Chondrocyte (in vitro differentiated cells): ENCODE measurements at regions not wholly inside any gene's neighbourhood (a gene's known extent, or its start where the extent isn't known, plus 50 kb on each side); places are given as distances from the start of the nearest gene placed in this dataset.
"Not testable (repeated sequence)": the region's sequence is repeated elsewhere in the genome, so short reads cannot be mapped to it uniquely, and the experiment has no call there.

Experiments
- DNase-seq: peaks from one replicate; pipeline ENCODE4 v3.0.0; 2021; ENCODE audit warnings: mixed read lengths, low spot score
- H3K27ac Mint-ChIP-seq: one replicate; pipeline ENCODE4 v1.8.0; 2021; ENCODE audit warnings: mild to moderate bottlenecking, moderate library complexity, mixed read lengths; ENCODE audit not compliant: unreplicated experiment
- H3K27me3 Mint-ChIP-seq: 2 replicates; pipeline ENCODE4 v1.8.0; 2021; ENCODE audit warnings: low read depth, mixed read lengths
- H3K36me3 Mint-ChIP-seq: 2 replicates; pipeline ENCODE4 v1.8.0; 2021; ENCODE audit warnings: low read depth, mixed read lengths
- H3K4me1 Mint-ChIP-seq: 2 replicates; pipeline ENCODE4 v1.8.0; 2021; ENCODE audit warnings: low read depth, mild to moderate bottlenecking, mixed read lengths
- H3K4me3 Mint-ChIP-seq: one replicate; pipeline ENCODE4 v1.8.0; 2021; ENCODE audit warnings: mild to moderate bottlenecking, moderate library complexity, mixed read lengths; ENCODE audit not compliant: unreplicated experiment
- H3K9me3 Mint-ChIP-seq: 2 replicates; pipeline ENCODE4 v1.8.0; 2021; ENCODE audit warnings: low read depth, mixed read lengths
- CTCF ChIP-seq: fragments of 200-600 bp; sonication (generic); IDR thresholded peaks from 2 replicates; pipeline ENCODE4 v1.5.0; 2021; ENCODE audit warnings: antibody characterized with exemption, mild to moderate bottlenecking, moderate library complexity

- not testable (repeated sequence) for DNase-seq, H3K27ac Mint-ChIP-seq, H3K9me3 Mint-ChIP-seq
Observed at GRCh38 chr2:187610450-187610849, 56.2 kb upstream of the TFPI start.

GRCh38 chr2:187612857-187613256 lies 58.6 kb upstream of the TFPI start:
- Mint-ChIP-seq H3K27me3 (no peaks in the 10 kb centered on the region), H3K36me3 (no peaks in the 10 kb centered on the region)

More at GRCh38 chr2:187610450-187610849, 56.2 kb upstream of the TFPI start:
- not testable (repeated sequence) for H3K4me1 Mint-ChIP-seq, H3K36me3 Mint-ChIP-seq, H3K4me3 Mint-ChIP-seq, H3K27me3 Mint-ChIP-seq

GRCh38 chr2:187614756-187615155 lies 60.5 kb upstream of the TFPI start:
- no peak for TF ChIP-seq CTCF
- Mint-ChIP-seq H3K27ac (no peak overlapping the region), H3K36me3 (no peaks in the 10 kb centered on the region), H3K4me1 (peaks cover 12% of the 10 kb centered on the region), H3K9me3 (no peaks in the 10 kb centered on the region), H3K27me3 (no peaks in the 10 kb centered on the region), H3K4me3 (no peak overlapping the region)
- no peak for DNase-seq

More at GRCh38 chr2:187612857-187613256, 58.6 kb upstream of the TFPI start:
- peaks cover 12% of the 10 kb centered on the region for H3K4me1 Mint-ChIP-seq
- no peak for TF ChIP-seq CTCF
- no peak overlapping the region for H3K27ac Mint-ChIP-seq
- no peak overlapping the region for H3K4me3 Mint-ChIP-seq
- no peak for DNase-seq
- H3K9me3 Mint-ChIP-seq = no peaks in the 10 kb centered on the region

GRCh38 chr2:187615364-187615763 lies 61.1 kb upstream of the TFPI start:
- Mint-ChIP-seq H3K27me3 (no peaks in the 10 kb centered on the region), H3K4me1 (peaks cover 12% of the 10 kb centered on the region), H3K27ac (no peak overlapping the region), H3K9me3 (no peaks in the 10 kb centered on the region), H3K4me3 (no peak overlapping the region), H3K36me3 (no peaks in the 10 kb centered on the region)
- DNase-seq = no peak
- TF ChIP-seq CTCF = no peak

- H3K36me3 Mint-ChIP-seq = no peaks in the 10 kb centered on the region
- DNase-seq = no peak
Observed at GRCh38 chr2:187615902-187616301, 61.7 kb upstream of the TFPI start.

More at GRCh38 chr2:187615902-187616301, 61.7 kb upstream of the TFPI start:
- no peak for TF ChIP-seq CTCF
- no peak overlapping the region for H3K27ac Mint-ChIP-seq
- H3K4me3 Mint-ChIP-seq = no peak overlapping the region
- H3K9me3 Mint-ChIP-seq = no peaks in the 10 kb centered on the region
- H3K4me1 Mint-ChIP-seq = peaks cover 12% of the 10 kb centered on the region
- no peaks in the 10 kb centered on the region for H3K27me3 Mint-ChIP-seq
